Fibroblast of peridontal ligament (primary cell): ENCODE measurements at regions not wholly inside any gene's neighbourhood (a gene's known extent, or its start where the extent isn't known, plus 50 kb on each side); places are given as distances from the start of the nearest gene placed in this dataset.
A peak's percentile ranks its signal among the peaks of the same experiment; 100 is the strongest.

ENCODE experiments used
- DNase-seq: peaks from one replicate; pipeline ENCODE4 v3.0.0-alpha.2; 2010; ENCODE audit errors: extremely low read depth

GRCh38 chr15:60057554-60057953 is 53.4 kb downstream of the FOXB1 start:
- no peak for DNase-seq

GRCh38 chr15:60059186-60059585 is 55.1 kb downstream of the FOXB1 start:
- DNase-seq = no peak

GRCh38 chr15:60061758-60062157 is 57.6 kb downstream of the FOXB1 start:
- DNase-seq = no peak

DNA sequence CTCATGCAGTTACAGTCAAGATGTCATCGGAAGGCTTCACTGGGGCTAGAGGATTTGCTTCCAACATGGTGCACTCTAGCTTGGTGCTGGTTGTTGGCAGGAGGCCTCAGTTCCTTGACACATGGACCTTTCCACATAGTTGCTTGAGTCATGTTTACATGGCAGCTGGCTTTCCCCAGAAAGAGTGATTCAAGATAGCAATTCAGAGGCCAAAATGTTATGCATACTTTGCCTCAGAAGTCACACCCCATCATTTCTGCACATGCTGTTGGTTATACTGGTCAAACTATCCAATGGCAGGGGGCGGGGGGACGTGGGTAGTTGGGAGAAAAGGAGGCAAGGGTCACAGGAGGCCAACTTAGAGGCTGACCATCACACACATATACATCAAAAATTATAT is 58.7 kb downstream of the FOXB1 start:
- peak; percentile 87 for DNase-seq

- DNase-seq = no peak
Measured at GRCh38 chr15:60065951-60066350, 61.8 kb downstream of the FOXB1 start.

DNA sequence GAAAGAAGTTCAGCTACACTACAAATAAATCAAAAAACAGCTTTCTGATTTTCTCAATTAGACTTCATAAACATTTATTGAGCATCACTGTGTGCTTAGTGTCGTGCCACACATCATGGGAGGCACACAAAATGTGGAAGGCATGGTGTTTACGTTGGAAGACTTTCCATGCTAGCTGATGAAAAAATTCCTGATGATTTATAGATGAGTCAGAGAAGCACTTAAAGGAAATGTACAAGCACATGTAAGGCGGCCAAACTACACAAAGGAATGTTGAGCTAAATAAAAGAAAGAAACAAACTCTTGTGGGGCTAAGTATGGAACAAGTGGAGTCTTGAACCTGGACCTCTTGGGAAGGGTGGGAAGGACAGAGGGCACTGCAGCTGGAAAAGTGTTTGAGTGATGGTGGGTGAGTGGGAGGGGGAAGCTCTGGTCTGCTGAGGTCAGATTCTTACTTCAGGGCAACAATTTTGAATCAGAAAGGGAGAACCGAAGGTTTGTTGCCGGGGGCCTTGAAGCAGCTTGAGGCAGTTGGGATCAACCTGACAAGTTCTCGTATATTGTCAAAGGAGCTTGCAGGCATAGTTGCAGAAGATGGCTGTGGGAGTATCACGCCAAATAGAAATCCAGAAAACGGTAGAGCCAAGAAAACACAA is 66.9 kb downstream of the FOXB1 start:
- peak; percentile 90 for DNase-seq

- no peak for DNase-seq
Measured at GRCh38 chr15:60072826-60073465, 68.8 kb downstream of the FOXB1 start.

DNA sequence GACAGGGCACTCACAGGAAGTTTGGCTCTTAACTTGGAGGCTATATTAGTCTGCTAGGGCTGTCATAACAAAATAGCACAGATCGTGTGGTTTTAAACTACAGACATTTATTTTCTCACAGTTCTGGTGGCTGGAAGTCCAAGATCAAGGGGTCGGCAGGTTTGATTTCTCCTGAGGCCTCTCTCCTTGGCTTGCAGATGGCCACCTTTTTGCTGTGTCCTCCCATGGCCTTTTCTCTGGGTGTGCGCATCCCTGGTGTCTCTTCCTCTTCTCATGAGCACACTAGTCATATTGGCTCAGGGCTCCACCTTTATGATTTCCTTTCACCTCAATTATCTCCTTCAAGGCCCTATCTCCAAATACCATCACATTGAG is 69.3 kb downstream of the FOXB1 start:
- no peak for DNase-seq

DNA sequence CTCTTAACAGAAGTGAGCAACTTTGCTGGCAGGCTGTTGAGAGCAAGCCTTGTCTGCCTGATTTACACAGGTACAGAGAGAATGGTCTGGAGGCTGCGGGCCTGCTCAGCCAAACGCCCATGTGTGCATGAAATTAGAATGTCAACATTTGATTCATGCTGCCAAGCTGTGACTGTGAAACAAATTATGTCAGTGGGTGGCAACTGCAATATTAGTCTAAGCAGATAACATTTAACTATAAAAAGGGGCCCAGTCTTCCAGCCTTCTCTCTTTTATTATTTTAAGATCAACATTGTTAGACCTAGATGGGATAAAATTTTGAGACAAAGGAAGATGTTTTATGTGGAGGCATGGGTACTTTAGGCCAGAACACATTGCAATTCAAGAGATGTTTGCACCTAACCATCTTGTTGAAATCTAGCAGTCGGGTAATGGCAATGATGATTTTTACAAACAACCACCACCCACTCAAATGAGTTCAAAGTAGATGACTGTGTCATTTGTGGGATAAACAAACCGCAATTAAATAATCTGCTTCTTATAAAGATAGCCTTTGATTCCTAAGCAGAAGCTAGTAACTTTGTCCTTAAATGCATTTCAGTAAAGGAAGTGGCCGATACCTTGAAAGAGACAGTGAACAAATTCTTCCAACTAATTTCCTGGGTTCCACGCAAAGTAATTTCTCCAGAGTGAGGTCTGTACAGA is 70.2 kb downstream of the FOXB1 start:
- peak; percentile 21 for DNase-seq

GRCh38 chr15:60076045-60076444 is 71.9 kb downstream of the FOXB1 start:
- DNase-seq = no peak

DNA sequence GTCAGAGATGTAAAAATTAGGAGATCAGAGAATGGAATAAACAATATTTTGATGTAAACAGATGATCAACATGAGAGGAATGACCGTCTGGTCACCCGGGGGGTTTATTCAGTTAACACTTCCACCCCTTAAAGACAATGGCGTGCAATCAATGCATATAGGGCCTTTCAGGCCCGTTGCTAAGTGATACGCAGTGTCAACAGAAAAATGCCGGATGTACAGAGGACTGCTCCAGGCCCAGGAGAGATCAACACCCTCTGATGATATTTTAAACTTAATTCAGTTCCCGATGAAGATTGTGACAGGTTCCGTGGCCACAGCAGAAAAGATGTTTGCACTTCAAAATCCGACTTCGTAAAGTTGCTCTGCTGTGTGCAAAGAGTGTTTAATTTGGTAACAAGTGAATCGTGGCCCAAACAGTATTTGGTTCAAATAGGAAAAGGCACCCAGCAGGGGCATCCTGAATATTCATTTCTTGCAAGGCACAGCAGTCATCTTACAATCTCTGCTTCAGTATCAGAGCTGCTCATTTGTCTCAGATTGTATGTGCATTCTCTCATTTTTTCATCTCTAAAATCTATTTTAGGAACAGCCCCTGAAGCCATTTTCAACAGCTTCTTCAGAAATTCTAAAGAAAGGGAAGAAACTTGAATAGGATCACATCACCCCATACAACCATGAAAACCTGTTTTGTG is 72.6 kb downstream of the FOXB1 start:
- DNase-seq = no peak

GRCh38 chr15:60077581-60078359 is 73.7 kb downstream of the FOXB1 start:
- no peak for DNase-seq

GRCh38 chr15:60079210-60079609 is 75.1 kb downstream of the FOXB1 start:
- peak; percentile 41 for DNase-seq

DNA sequence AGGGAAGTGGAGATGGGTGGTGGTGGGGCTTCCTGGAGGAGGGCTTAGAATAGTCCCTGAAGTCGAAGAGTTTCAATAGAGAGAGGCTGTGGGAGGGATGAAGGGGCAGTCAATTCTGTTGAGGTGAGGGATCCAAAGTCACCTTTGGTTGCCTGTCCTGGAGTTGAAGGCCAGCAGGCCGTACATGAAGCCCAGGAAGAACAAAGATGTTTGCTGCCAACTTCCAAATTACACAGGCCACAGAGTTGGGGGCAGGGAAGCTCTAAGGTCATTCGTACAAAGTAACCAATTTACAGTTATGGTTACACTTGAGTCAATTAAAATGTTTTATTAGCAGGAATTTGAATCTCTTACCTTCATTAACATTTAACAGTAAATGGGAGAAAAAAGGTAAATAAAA is 77.9 kb downstream of the FOXB1 start:
- no peak for DNase-seq

DNA sequence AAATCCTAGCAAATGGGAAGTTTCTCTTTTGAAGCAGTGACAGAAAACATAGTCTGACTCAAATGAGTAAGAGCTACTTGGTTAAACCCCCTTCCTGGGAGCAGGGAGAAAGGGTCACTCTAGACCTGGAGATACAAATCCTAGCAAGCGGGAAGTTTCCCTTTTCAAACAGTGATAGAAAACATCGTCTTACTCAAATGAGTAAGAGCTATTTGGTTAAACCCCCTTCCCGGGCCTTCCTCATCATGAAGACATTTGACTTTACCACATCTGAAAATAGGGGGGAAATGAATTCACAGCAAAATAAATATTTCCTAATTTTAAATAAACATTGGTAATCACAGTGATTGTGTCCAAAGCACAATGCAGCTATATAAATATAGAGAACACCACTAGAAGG is 79.2 kb downstream of the FOXB1 start:
- peak; percentile 51 for DNase-seq

GRCh38 chr15:60086681-60087429 is 82.7 kb downstream of the FOXB1 start:
- peak; percentile 46 for DNase-seq

GRCh38 chr15:60087561-60087960 is 83.5 kb downstream of the FOXB1 start:
- peak; percentile 33 for DNase-seq

- DNase-seq = no peak
Measured at GRCh38 chr15:60090747-60091146, 86.6 kb downstream of the FOXB1 start.

DNA sequence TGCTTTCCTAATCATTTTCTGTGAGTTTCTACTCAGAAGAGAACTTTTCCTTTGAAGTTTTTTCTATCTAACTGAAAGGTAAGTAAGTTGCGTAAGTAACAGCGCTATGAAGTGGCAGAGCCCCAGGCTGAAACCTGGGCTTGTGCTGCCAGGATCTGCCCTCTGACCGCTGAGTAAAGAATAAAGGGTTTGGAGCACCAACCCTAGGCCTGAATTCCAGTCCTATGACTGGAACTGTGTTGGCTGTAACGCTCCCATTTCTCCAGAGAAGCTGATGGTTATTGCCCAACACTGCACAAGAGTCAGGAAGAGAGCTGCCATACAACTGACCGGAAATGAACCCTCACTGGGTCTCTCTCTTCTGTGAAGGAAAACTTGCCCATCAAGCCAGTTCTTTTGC is 87.0 kb downstream of the FOXB1 start:
- peak; percentile 91 for DNase-seq

DNA sequence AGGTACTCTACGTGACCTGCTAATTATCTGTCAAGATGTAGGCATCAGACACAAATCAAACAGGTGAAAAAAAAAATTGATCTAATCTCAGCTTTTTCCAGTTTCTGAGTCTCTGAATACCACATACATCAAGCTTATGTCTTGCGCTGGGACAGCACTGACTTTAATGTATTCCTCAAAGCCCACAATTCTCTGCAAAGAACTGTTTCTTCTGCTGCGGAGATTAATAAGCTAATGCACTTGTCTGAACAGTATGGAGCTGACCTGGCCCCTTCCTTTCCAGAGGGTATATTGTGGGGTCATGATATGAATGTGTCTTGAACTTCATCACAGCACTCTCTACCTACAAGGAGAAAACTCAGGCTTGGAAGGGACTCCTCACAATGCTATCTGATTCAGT is 87.8 kb downstream of the FOXB1 start:
- no peak for DNase-seq
